C4-2B (cell line): ENCODE measurements at regions not wholly inside any gene's neighbourhood (a gene's known extent, or its start where the extent isn't known, plus 50 kb on each side); places are given as distances from the start of the nearest gene placed in this dataset.

Experiments
- ZFX ChIP-seq: fragments of 450-650 bp; IDR thresholded peaks from 2 replicates; pipeline ENCODE4 v1.6.1; 2017
- TF ChIP-seq, protein P1 (sequence below): fragments of 450-650 bp; conservative IDR thresholded peaks from 2 replicates; pipeline ENCODE4 v1.5.1; 2017; ENCODE audit warnings: mild to moderate bottlenecking

DNA sequence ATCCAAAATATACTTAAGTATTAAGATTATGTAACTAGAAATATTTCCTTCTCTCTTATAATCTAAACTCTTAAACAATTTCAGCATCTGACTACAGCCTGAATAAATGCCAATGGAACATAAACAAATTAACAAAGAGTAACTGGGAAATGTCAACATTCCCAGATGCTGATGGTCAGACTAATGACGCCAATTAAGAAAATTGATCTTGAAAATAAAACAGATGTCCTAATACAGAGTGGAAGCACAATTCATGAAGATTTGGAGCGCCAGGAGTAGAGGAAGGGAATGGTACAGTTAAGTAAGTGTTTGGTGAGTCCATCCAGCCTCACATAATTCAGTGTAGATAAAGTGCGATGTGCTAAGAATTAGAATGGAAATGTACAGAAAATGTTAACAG, 203.7 kb upstream of the NWD2 start:
- TF ChIP-seq, protein P1, sequence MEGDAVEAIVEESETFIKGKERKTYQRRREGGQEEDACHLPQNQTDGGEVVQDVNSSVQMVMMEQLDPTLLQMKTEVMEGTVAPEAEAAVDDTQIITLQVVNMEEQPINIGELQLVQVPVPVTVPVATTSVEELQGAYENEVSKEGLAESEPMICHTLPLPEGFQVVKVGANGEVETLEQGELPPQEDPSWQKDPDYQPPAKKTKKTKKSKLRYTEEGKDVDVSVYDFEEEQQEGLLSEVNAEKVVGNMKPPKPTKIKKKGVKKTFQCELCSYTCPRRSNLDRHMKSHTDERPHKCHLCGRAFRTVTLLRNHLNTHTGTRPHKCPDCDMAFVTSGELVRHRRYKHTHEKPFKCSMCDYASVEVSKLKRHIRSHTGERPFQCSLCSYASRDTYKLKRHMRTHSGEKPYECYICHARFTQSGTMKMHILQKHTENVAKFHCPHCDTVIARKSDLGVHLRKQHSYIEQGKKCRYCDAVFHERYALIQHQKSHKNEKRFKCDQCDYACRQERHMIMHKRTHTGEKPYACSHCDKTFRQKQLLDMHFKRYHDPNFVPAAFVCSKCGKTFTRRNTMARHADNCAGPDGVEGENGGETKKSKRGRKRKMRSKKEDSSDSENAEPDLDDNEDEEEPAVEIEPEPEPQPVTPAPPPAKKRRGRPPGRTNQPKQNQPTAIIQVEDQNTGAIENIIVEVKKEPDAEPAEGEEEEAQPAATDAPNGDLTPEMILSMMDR, result no peak
- no peak for TF ChIP-seq ZFX
